ENCODE measurements at regions not wholly inside any gene's neighbourhood (a gene's known extent, or its start where the extent isn't known, plus 50 kb on each side); places are given as distances from the start of the nearest gene placed in this dataset.

DNA sequence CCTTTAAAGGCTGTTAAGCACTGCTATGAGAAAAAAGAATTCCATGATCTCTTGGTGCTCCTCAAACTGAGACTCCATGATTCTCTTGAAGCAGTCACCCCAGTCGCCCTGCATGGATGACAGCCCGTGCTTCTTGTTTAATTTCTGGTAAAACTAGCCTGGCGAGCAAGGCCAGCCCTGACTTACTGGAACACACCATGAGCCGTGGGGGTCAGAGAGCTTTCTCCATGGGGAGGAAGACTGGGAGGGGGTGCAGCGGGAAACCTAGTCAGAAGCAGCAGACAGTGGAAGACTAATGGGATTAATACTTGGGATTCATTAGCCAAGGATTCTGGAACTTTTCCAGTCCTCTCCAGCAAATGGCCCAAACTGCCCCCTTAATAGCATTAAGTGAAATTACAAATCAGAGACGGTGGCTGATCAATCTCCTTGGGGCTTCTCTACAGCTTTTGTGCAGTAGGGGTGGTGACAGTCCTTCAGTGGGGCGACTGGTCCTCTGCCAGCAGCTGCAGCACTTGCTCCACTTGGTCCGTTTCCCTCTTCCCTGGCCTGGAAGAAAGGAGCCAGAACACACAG, 57.2 kb upstream of the LRRN2 start:
- peaks cover 14% of the 10 kb centered on the region for H3K9me3 Mint-ChIP-seq
- DNase-seq (ENCODE audit: low spot score) (no peak), ATAC-seq (no peak)
- H3K36me3 Mint-ChIP-seq: peaks cover 11% of the 10 kb centered on the region
- no peak overlapping the region for H3K27ac Mint-ChIP-seq
- TF ChIP-seq ZNF263 (CRISPR knock-in tag; IDR thresholded peaks at IDR 0.05; ENCODE audit: low read depth): no peak
- TF ChIP-seq, protein P1, sequence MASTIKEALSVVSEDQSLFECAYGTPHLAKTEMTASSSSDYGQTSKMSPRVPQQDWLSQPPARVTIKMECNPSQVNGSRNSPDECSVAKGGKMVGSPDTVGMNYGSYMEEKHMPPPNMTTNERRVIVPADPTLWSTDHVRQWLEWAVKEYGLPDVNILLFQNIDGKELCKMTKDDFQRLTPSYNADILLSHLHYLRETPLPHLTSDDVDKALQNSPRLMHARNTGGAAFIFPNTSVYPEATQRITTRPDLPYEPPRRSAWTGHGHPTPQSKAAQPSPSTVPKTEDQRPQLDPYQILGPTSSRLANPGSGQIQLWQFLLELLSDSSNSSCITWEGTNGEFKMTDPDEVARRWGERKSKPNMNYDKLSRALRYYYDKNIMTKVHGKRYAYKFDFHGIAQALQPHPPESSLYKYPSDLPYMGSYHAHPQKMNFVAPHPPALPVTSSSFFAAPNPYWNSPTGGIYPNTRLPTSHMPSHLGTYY (CRISPR knock-in tag; IDR thresholded peaks at IDR 0.05): no peak
- TF ChIP-seq, protein P2, sequence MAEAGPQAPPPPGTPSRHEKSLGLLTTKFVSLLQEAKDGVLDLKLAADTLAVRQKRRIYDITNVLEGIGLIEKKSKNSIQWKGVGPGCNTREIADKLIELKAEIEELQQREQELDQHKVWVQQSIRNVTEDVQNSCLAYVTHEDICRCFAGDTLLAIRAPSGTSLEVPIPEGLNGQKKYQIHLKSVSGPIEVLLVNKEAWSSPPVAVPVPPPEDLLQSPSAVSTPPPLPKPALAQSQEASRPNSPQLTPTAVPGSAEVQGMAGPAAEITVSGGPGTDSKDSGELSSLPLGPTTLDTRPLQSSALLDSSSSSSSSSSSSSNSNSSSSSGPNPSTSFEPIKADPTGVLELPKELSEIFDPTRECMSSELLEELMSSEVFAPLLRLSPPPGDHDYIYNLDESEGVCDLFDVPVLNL (CRISPR knock-in tag; IDR thresholded peaks at IDR 0.05; ENCODE audit: borderline replicate concordance, low read depth): no peak
- TF ChIP-seq ZNF121 (CRISPR knock-in tag; IDR thresholded peaks at IDR 0.05): no peak
- TF ChIP-seq ETV6 (CRISPR knock-in tag; IDR thresholded peaks at IDR 0.05): no peak
- no peak for TF ChIP-seq FOXP1 (CRISPR knock-in tag; IDR thresholded peaks at IDR 0.05; ENCODE audit: borderline replicate concordance)
- no peak for TF ChIP-seq NR1H2 (CRISPR knock-in tag; IDR thresholded peaks at IDR 0.05)
- no peak for TF ChIP-seq SMAD4 (CRISPR knock-in tag; IDR thresholded peaks at IDR 0.05)
- POLR2A ChIA-PET: no interaction called here
- H3K4me1 Mint-ChIP-seq: peaks cover 10% of the 10 kb centered on the region
- CTCF ChIA-PET: interaction anchor here (0.5 to 1.4 kb wide), 3 partner anchors 21 to 319 kb away, joined by 3 to 4 read pairs (median 3); no protein-coding TSS in a partner anchor
- H3K4me3 Mint-ChIP-seq: no peak overlapping the region
- peaks cover 10% of the 10 kb centered on the region; the same call in 1 of the 2 replicates for H3K27me3 Mint-ChIP-seq (ENCODE audit: low read depth)

DNA sequence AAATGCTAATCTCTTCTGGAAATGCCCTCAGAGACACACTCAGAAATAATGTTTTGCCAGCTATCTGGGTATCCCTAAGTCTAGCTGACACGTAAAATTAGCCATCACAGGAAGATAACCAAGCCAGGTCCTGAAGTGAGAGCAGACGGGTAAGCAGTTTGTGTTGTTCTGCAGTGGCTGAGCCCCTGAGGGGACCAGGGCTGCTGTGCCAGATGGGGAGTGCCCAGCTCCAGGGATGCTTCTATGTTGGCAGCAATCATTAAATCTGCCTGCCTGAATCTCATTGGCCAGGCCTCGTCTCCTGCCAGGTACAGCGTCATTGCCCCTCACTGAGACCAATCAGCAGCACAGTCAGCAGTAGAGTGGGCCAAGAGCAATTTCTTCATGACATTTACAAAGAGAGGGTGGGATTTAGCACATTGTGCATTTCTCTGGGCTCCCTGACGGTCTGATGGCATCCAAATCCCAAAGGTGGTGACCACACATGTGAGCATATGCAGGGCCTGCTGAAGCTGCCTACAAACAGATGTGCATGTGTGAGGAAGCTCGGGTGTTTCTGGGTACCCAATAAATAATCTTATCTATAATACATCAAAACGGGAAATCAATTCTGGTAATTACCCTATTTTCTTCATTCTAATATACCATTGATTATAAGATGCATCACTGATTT, 58.7 kb upstream of the LRRN2 start:
- POLR2A ChIA-PET: no interaction called here
- CTCF ChIA-PET: interaction anchor here (0.7 to 1.8 kb wide), 6 partner anchors 10 to 63 kb away, joined by 3 to 6 read pairs (median 4); no protein-coding TSS in a partner anchor
- TF ChIP-seq NFE2L1 (CRISPR knock-in tag; IDR thresholded peaks at IDR 0.05) (no peak), ZNF317 (CRISPR knock-in tag; IDR thresholded peaks at IDR 0.05; ENCODE audit: borderline replicate concordance, low read depth) (no peak), TEAD1 (CRISPR knock-in tag; IDR thresholded peaks at IDR 0.05) (no peak), NR1H2 (CRISPR knock-in tag; IDR thresholded peaks at IDR 0.05) (no peak), TEAD4 (CRISPR knock-in tag; IDR thresholded peaks at IDR 0.05) (no peak), TP53 (CRISPR knock-in tag; IDR thresholded peaks at IDR 0.05) (no peak), MXD4 (CRISPR knock-in tag; IDR thresholded peaks at IDR 0.05; ENCODE audit: borderline replicate concordance) (no peak), PRRX2 (CRISPR knock-in tag; IDR thresholded peaks at IDR 0.05) (no peak), GRHL2 (CRISPR knock-in tag; IDR thresholded peaks at IDR 0.05; ENCODE audit: insufficient replicate concordance, severe bottlenecking) (no peak), JUN (CRISPR knock-in tag; IDR thresholded peaks at IDR 0.05) (no peak), IRF2 (CRISPR knock-in tag; IDR thresholded peaks at IDR 0.05; ENCODE audit: borderline replicate concordance, low read depth) (no peak)
- TF ChIP-seq, protein P3, sequence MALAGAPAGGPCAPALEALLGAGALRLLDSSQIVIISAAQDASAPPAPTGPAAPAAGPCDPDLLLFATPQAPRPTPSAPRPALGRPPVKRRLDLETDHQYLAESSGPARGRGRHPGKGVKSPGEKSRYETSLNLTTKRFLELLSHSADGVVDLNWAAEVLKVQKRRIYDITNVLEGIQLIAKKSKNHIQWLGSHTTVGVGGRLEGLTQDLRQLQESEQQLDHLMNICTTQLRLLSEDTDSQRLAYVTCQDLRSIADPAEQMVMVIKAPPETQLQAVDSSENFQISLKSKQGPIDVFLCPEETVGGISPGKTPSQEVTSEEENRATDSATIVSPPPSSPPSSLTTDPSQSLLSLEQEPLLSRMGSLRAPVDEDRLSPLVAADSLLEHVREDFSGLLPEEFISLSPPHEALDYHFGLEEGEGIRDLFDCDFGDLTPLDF (CRISPR knock-in tag; IDR thresholded peaks at IDR 0.05): no peak
- TF ChIP-seq, protein P4, sequence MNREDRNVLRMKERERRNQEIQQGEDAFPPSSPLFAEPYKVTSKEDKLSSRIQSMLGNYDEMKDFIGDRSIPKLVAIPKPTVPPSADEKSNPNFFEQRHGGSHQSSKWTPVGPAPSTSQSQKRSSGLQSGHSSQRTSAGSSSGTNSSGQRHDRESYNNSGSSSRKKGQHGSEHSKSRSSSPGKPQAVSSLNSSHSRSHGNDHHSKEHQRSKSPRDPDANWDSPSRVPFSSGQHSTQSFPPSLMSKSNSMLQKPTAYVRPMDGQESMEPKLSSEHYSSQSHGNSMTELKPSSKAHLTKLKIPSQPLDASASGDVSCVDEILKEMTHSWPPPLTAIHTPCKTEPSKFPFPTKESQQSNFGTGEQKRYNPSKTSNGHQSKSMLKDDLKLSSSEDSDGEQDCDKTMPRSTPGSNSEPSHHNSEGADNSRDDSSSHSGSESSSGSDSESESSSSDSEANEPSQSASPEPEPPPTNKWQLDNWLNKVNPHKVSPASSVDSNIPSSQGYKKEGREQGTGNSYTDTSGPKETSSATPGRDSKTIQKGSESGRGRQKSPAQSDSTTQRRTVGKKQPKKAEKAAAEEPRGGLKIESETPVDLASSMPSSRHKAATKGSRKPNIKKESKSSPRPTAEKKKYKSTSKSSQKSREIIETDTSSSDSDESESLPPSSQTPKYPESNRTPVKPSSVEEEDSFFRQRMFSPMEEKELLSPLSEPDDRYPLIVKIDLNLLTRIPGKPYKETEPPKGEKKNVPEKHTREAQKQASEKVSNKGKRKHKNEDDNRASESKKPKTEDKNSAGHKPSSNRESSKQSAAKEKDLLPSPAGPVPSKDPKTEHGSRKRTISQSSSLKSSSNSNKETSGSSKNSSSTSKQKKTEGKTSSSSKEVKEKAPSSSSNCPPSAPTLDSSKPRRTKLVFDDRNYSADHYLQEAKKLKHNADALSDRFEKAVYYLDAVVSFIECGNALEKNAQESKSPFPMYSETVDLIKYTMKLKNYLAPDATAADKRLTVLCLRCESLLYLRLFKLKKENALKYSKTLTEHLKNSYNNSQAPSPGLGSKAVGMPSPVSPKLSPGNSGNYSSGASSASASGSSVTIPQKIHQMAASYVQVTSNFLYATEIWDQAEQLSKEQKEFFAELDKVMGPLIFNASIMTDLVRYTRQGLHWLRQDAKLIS (CRISPR knock-in tag; IDR thresholded peaks at IDR 0.05; ENCODE audit: borderline replicate concordance): no peak
- TF ChIP-seq, protein P2 (CRISPR knock-in tag; IDR thresholded peaks at IDR 0.05; ENCODE audit: borderline replicate concordance, low read depth): no peak
- TF ChIP-seq, protein P5, sequence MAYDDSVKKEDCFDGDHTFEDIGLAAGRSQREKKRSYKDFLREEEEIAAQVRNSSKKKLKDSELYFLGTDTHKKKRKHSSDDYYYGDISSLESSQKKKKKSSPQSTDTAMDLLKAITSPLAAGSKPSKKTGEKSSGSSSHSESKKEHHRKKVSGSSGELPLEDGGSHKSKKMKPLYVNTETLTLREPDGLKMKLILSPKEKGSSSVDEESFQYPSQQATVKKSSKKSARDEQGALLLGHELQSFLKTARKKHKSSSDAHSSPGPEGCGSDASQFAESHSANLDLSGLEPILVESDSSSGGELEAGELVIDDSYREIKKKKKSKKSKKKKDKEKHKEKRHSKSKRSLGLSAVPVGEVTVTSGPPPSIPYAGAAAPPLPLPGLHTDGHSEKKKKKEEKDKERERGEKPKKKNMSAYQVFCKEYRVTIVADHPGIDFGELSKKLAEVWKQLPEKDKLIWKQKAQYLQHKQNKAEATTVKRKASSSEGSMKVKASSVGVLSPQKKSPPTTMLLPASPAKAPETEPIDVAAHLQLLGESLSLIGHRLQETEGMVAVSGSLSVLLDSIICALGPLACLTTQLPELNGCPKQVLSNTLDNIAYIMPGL (CRISPR knock-in tag; IDR thresholded peaks at IDR 0.05): no peak
- TF ChIP-seq, protein P6, sequence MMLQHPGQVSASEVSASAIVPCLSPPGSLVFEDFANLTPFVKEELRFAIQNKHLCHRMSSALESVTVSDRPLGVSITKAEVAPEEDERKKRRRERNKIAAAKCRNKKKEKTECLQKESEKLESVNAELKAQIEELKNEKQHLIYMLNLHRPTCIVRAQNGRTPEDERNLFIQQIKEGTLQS (CRISPR knock-in tag; conservative IDR thresholded peaks at IDR 0.05): no peak

More for the DNA sequence above, 58.7 kb upstream of the LRRN2 start:
- DNase-seq (ENCODE audit: low spot score) (no peak), ATAC-seq (no peak)
- peaks cover 8% of the 10 kb centered on the region; the same call in 1 of the 2 replicates for H3K27me3 Mint-ChIP-seq (ENCODE audit: low read depth)
- no peak overlapping the region for H3K27ac Mint-ChIP-seq
- H3K36me3 Mint-ChIP-seq: no peaks in the 10 kb centered on the region
- H3K9me3 Mint-ChIP-seq: no peaks in the 10 kb centered on the region
- no peak overlapping the region for H3K4me3 Mint-ChIP-seq
- H3K4me1 Mint-ChIP-seq: peaks cover 10% of the 10 kb centered on the region
